KMS-11 (cell line): ENCODE measurements at regions not wholly inside any gene's neighbourhood (a gene's known extent, or its start where the extent isn't known, plus 50 kb on each side); places are given as distances from the start of the nearest gene placed in this dataset.

Experiments
- H2AFZ ChIP-seq: fragments of 200-600 bp; sonication (generic); 2 replicates; pipeline ENCODE4 v1.6.1; 2016; ENCODE audit warnings: antibody characterized with exemption, mixed run types, low read depth
- H3K27ac ChIP-seq: fragments of 200-600 bp; sonication (generic); 2 replicates; pipeline ENCODE4 v1.6.1; 2016; ENCODE audit warnings: mild to moderate bottlenecking, mixed run types
- H3K27me3 ChIP-seq: fragments of 200-600 bp; sonication (generic); 2 replicates; pipeline ENCODE4 v1.6.1; 2017; ENCODE audit warnings: mild to moderate bottlenecking, low read depth, mixed run types, moderate library complexity; ENCODE audit not compliant: insufficient read depth
- H3K36me3 ChIP-seq: fragments of 200-600 bp; sonication (generic); 2 replicates; pipeline ENCODE4 v1.6.1; 2017; ENCODE audit warnings: mild to moderate bottlenecking, mixed run types; ENCODE audit not compliant: insufficient read depth
- H3K4me1 ChIP-seq: fragments of 200-600 bp; sonication (generic); 2 replicates; pipeline ENCODE4 v1.6.1; 2016; ENCODE audit warnings: mild to moderate bottlenecking, low read depth, mixed run types; ENCODE audit not compliant: poor library complexity, severe bottlenecking
- H3K4me2 ChIP-seq: fragments of 200-600 bp; sonication (generic); 2 replicates; pipeline ENCODE4 v1.7.0; 2016; ENCODE audit warnings: mild to moderate bottlenecking, mixed run types
- H3K4me3 ChIP-seq: fragments of 200-600 bp; sonication (generic); IDR thresholded peaks from 2 replicates; pipeline ENCODE4 v1.6.1; 2017; ENCODE audit warnings: low read depth, low read length, mixed read lengths; ENCODE audit not compliant: insufficient read depth
- H3K79me2 ChIP-seq: fragments of 200-600 bp; sonication (generic); 2 replicates; pipeline ENCODE4 v1.6.1; 2016; ENCODE audit warnings: low read depth, mixed run types; ENCODE audit not compliant: insufficient read depth
- H3K9ac ChIP-seq: fragments of 200-600 bp; sonication (generic); 2 replicates; pipeline ENCODE4 v1.6.1; 2016; ENCODE audit warnings: mild to moderate bottlenecking, mixed run types
- H4K20me1 ChIP-seq: fragments of 200-600 bp; sonication (generic); 2 replicates; pipeline ENCODE4 v1.6.1; 2016; ENCODE audit warnings: mild to moderate bottlenecking, mixed run types; ENCODE audit not compliant: insufficient read depth
- TF ChIP-seq, protein P1 (sequence below): fragments of 200-600 bp; sonication (generic); conservative IDR thresholded peaks from 2 replicates; pipeline ENCODE4 v1.6.1; 2017; ENCODE audit warnings: low read depth, mild to moderate bottlenecking, antibody characterized with exemption, low read length, moderate library complexity, mixed read lengths

DNA sequence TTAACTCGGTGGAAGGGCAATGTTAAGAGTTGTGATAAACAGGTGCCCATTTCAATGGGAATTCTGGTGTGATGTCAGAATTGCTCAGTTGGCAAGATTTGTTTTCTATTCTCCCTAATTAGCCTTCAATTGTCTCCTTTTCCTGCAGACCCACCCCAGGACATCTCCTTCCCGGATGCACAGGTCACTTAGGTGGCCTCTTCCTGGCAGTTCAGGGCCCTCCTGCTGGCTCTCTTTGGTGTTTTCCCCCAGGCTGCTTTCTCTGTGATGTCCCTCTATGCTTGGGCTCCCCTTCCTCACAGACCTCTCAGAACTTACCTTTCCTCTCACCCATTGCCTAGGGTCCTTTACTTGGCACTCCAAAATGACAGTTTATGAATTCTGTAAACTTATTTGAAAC lies 126.3 kb downstream of the GPAT3 start:
- H3K4me1 ChIP-seq: no peaks in the 10 kb centered on the region
- H3K27ac ChIP-seq: no peak overlapping the region
- no peak overlapping the region for H3K4me2 ChIP-seq
- H4K20me1 ChIP-seq: no peaks in the 10 kb centered on the region
- TF ChIP-seq, protein P1, sequence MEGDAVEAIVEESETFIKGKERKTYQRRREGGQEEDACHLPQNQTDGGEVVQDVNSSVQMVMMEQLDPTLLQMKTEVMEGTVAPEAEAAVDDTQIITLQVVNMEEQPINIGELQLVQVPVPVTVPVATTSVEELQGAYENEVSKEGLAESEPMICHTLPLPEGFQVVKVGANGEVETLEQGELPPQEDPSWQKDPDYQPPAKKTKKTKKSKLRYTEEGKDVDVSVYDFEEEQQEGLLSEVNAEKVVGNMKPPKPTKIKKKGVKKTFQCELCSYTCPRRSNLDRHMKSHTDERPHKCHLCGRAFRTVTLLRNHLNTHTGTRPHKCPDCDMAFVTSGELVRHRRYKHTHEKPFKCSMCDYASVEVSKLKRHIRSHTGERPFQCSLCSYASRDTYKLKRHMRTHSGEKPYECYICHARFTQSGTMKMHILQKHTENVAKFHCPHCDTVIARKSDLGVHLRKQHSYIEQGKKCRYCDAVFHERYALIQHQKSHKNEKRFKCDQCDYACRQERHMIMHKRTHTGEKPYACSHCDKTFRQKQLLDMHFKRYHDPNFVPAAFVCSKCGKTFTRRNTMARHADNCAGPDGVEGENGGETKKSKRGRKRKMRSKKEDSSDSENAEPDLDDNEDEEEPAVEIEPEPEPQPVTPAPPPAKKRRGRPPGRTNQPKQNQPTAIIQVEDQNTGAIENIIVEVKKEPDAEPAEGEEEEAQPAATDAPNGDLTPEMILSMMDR: no peak
- H3K9ac ChIP-seq: no peak overlapping the region
- no peaks in the 10 kb centered on the region for H3K79me2 ChIP-seq
- H3K36me3 ChIP-seq: no peaks in the 10 kb centered on the region
- no peak overlapping the region for H2AFZ ChIP-seq
- H3K4me3 ChIP-seq: no peak overlapping the region
- no peaks in the 10 kb centered on the region for H3K27me3 ChIP-seq

DNA sequence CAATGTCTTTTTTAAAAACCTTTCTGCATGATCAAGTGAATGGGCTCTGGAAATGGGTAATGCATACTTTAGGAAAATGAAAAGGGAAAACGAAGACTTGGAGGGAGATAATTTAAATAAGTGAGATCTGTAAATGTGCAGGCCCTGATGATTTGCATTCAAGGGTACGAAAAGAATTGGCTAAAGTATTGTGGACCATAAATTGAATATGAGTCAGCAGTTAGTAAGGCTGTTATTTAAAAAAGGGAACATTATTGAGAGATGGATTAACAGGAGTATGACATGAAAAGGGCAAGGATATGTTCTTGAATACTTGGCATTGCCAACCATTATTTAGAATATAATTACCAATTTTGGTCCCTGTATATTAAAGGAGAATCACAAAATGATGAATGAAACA lies 125.5 kb downstream of the GPAT3 start:
- H3K9ac ChIP-seq: no peak overlapping the region
- H3K4me2 ChIP-seq: no peak overlapping the region
- TF ChIP-seq, protein P1: no peak
- no peaks in the 10 kb centered on the region for H3K4me1 ChIP-seq
- no peak overlapping the region for H3K4me3 ChIP-seq
- no peak overlapping the region for H2AFZ ChIP-seq
- H4K20me1 ChIP-seq: no peaks in the 10 kb centered on the region
- no peak overlapping the region for H3K27ac ChIP-seq
- no peaks in the 10 kb centered on the region for H3K79me2 ChIP-seq
- H3K27me3 ChIP-seq: no peaks in the 10 kb centered on the region
- H3K36me3 ChIP-seq: no peaks in the 10 kb centered on the region

DNA sequence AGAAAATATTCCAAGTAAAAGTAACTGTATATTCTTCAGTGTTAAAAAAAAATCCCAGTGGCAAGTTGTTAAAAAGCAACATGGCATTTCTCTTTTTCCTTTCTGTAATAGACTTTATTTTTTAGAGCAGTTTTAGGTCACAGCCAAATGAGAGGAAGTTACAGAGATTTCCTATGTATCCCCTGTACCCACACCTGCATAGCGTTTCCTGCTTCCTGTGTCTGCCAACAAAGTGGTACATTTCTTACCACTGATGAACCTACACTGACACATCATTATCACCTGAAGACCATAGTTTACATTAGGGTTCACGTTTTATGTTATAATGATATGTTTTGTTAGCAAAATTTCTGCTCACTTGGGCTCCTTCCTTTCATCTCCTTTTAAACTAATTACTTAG lies 124.7 kb downstream of the GPAT3 start:
- Histone ChIP-seq H3K27me3 (no peaks in the 10 kb centered on the region), H3K79me2 (no peaks in the 10 kb centered on the region), H3K4me3 (no peak overlapping the region), H3K27ac (no peak overlapping the region), H4K20me1 (no peaks in the 10 kb centered on the region), H3K36me3 (no peaks in the 10 kb centered on the region), H3K4me1 (no peaks in the 10 kb centered on the region), H3K4me2 (no peak overlapping the region), H3K9ac (no peak overlapping the region), H2AFZ (no peak overlapping the region)
- TF ChIP-seq, protein P1: no peak

DNA sequence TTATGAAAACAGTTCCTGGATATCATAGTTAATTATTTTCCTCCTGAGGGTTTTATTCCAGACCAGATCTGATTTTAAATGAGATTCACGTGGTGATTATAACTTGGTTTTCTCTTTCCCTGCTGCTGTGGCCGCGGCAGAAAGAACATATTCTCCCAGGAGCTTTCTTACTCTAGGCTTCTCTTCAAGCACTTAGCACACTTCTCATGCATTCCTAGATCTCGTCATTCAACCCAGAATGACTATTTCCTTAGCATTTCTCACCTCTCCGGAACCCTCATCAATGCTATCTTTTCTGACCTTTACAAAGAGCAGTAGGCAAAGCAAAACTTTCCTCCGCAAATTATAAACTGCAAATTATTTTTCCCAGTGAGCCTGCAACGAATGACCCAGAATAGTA lies 122.9 kb downstream of the GPAT3 start:
- H2AFZ ChIP-seq: no peak overlapping the region
- no peak overlapping the region for H3K27ac ChIP-seq
- no peaks in the 10 kb centered on the region for H3K36me3 ChIP-seq
- H3K27me3 ChIP-seq: no peaks in the 10 kb centered on the region
- no peak overlapping the region for H3K9ac ChIP-seq
- TF ChIP-seq, protein P1: no peak
- no peaks in the 10 kb centered on the region for H4K20me1 ChIP-seq
- no peak overlapping the region for H3K4me2 ChIP-seq
- H3K4me1 ChIP-seq: no peaks in the 10 kb centered on the region
- no peak overlapping the region for H3K4me3 ChIP-seq
- H3K79me2 ChIP-seq: no peaks in the 10 kb centered on the region

DNA sequence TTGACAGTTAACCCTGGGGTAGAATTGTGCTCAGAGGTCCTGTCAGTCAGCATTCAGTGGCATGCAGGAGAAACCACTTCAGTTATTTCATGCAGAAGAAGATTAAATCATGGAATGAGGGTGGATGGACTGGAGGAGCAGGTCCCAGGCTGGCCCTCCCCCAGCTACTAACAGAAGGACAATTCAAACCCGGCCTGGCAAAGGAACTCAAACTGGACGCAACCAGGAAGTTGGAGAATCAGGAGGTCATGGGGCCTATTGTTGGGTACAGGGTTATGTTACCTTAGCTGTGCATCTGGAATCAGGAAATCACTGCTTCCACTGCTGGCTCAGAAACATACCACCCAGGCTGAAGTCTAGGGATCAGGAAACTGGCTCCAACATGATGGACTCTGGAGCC lies 121.4 kb downstream of the GPAT3 start:
- no peak overlapping the region for H3K4me3 ChIP-seq
- TF ChIP-seq, protein P1: no peak
- H3K9ac ChIP-seq: no peak overlapping the region
- H2AFZ ChIP-seq: no peak overlapping the region
- no peaks in the 10 kb centered on the region for H3K4me1 ChIP-seq
- no peaks in the 10 kb centered on the region for H3K27me3 ChIP-seq
- H3K4me2 ChIP-seq: no peak overlapping the region
- no peaks in the 10 kb centered on the region for H3K79me2 ChIP-seq
- no peak overlapping the region for H3K27ac ChIP-seq
- no peaks in the 10 kb centered on the region for H3K36me3 ChIP-seq
- H4K20me1 ChIP-seq: no peaks in the 10 kb centered on the region
